Breast epithelium (tissue), 3 donors: ENCODE measurements at regions not wholly inside any gene's neighbourhood (a gene's known extent, or its start where the extent isn't known, plus 50 kb on each side); places are given as distances from the start of the nearest gene placed in this dataset.

Source experiments
- POLR2A ChIP-seq: fragments of 450-650 bp; IDR thresholded peaks from one replicate; pipeline ENCODE4 v1.6.1; 2016; ENCODE audit warnings: antibody characterized with exemption, mild to moderate bottlenecking, moderate library complexity
- TF ChIP-seq, protein P1 (sequence below), 3 donors: fragments of 450-650 bp; IDR thresholded peaks; one replicate each; pipeline ENCODE4 v1.5.1; 2016 to 2017; ENCODE audit warnings: antibody characterized with exemption in 3 of 3, mild to moderate bottlenecking in 3 of 3, moderate library complexity in 3 of 3

DNA sequence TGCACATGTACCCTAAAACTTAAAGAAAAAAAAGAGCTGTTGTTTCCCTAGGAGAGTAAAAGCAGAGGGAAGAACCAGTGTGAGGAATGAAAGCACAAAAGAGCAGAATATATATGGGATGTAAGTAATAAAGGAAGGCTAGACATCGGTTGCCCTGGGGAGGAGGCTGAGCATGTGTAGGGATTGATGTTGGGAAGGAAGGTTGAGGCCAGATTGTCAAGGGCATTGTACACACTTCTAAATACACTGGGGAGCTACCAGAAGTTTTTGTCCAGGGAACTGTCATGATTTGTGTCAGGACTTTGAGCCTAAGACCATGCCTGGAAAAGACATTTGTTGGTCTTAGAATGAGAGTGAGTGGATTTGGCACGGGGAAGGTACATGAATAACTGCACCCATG lies 467.1 kb downstream of the GPAT3 start:
- TF ChIP-seq, protein P1, sequence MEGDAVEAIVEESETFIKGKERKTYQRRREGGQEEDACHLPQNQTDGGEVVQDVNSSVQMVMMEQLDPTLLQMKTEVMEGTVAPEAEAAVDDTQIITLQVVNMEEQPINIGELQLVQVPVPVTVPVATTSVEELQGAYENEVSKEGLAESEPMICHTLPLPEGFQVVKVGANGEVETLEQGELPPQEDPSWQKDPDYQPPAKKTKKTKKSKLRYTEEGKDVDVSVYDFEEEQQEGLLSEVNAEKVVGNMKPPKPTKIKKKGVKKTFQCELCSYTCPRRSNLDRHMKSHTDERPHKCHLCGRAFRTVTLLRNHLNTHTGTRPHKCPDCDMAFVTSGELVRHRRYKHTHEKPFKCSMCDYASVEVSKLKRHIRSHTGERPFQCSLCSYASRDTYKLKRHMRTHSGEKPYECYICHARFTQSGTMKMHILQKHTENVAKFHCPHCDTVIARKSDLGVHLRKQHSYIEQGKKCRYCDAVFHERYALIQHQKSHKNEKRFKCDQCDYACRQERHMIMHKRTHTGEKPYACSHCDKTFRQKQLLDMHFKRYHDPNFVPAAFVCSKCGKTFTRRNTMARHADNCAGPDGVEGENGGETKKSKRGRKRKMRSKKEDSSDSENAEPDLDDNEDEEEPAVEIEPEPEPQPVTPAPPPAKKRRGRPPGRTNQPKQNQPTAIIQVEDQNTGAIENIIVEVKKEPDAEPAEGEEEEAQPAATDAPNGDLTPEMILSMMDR (IDR thresholded peaks at IDR 0.05): no peak
- no peak for TF ChIP-seq POLR2A
